Keratinocyte (primary cell): ENCODE measurements at regions not wholly inside any gene's neighbourhood (a gene's known extent, or its start where the extent isn't known, plus 50 kb on each side); places are given as distances from the start of the nearest gene placed in this dataset.
A peak's percentile ranks its signal among the peaks of the same experiment; 100 is the strongest.

Experiments
- DNase-seq: peaks from one replicate; pipeline ENCODE4 v3.0.0-alpha.2; 2011; ENCODE audit warnings: low read depth, missing footprints, low spot score
- FAIRE-seq: peaks from 2 replicates; lab custom pipeline; 2011; peaks lifted over from hg19 to GRCh38; lab: Jason Lieb, UNC
- H2AFZ ChIP-seq: 2 replicates; pipeline ENCODE4 v1.6.0; 2012; ENCODE audit warnings: low read length, control low read depth, inconsistent platforms; ENCODE audit not compliant: control insufficient read depth
- H3K27ac ChIP-seq: 2 replicates; pipeline ENCODE4 v1.5.1; 2011; ENCODE audit warnings: low read length; ENCODE audit not compliant: control insufficient read depth, insufficient read depth
- H3K27me3 ChIP-seq: 3 replicates; pipeline ENCODE4 v1.6.0; 2011; ENCODE audit warnings: low read length; ENCODE audit not compliant: control insufficient read depth, insufficient read depth; ENCODE audit errors: extremely low read depth
- H3K36me3 ChIP-seq, 2 experiments: 2 replicates in 1 of 2; 3 replicates in 1 of 2; pipeline ENCODE4 v1.5.1; 2011; ENCODE audit warnings: low read length in 2 of 2, mild to moderate bottlenecking in 1 of 2; ENCODE audit not compliant: control insufficient read depth in 2 of 2, insufficient read depth in 2 of 2; ENCODE audit errors: extremely low read depth in 1 of 2
- H3K4me1 ChIP-seq: 3 replicates; pipeline ENCODE4 v1.5.1; 2011; ENCODE audit warnings: low read length; ENCODE audit not compliant: control insufficient read depth, insufficient read depth; ENCODE audit errors: extremely low read depth
- H3K4me2 ChIP-seq: 3 replicates; pipeline ENCODE4 v1.6.0; 2011; ENCODE audit warnings: low read depth, low read length; ENCODE audit not compliant: control insufficient read depth, insufficient read depth; ENCODE audit errors: extremely low read depth
- H3K4me3 ChIP-seq, 3 experiments: fragments of 200-600 bp in 1 of 3; sonication (generic) in 1 of 3; 2 replicates in 2 of 3; 3 replicates in 1 of 3; pipeline ENCODE4 v1.5.1; 2011 to 2016; ENCODE audit warnings: low read length in 3 of 3, mild to moderate bottlenecking in 3 of 3, control low read depth in 2 of 3, inconsistent platforms in 1 of 3, low read depth in 1 of 3, mixed read lengths in 1 of 3, mixed run types in 1 of 3, moderate library complexity in 1 of 3; ENCODE audit not compliant: control insufficient read depth in 2 of 3, insufficient read depth in 2 of 3; ENCODE audit errors: extremely low read depth in 1 of 3
- H3K79me2 ChIP-seq: 2 replicates; pipeline ENCODE4 v1.6.0; 2012; ENCODE audit warnings: low read length; ENCODE audit not compliant: control insufficient read depth, insufficient read depth
- H3K9ac ChIP-seq: 3 replicates; pipeline ENCODE4 v1.6.0; 2011; ENCODE audit warnings: low read length; ENCODE audit not compliant: control insufficient read depth, insufficient read depth; ENCODE audit errors: extremely low read depth
- H3K9me1 ChIP-seq: 3 replicates; pipeline ENCODE4 v1.6.0; 2011; ENCODE audit warnings: low read length; ENCODE audit not compliant: control insufficient read depth, insufficient read depth; ENCODE audit errors: extremely low read depth
- H3K9me3 ChIP-seq: 2 replicates; pipeline ENCODE4 v1.5.1; 2012; ENCODE audit warnings: low read depth, low read length; ENCODE audit not compliant: control insufficient read depth
- H4K20me1 ChIP-seq: 3 replicates; pipeline ENCODE4 v1.6.0; 2011; ENCODE audit warnings: low read length; ENCODE audit not compliant: control insufficient read depth, insufficient read depth; ENCODE audit errors: extremely low read depth
- CTCF ChIP-seq, 3 experiments: IDR thresholded peaks in 1 of 3; conservative IDR thresholded peaks in 1 of 3; optimal IDR thresholded peaks in 1 of 3; 2 replicates in 2 of 3; 3 replicates in 1 of 3; pipeline versions ENCODE3 to v1.5.1; 2011; ENCODE audit warnings: low read length in 3 of 3, mild to moderate bottlenecking in 3 of 3, moderate library complexity in 2 of 3, control low read depth in 1 of 3, inconsistent platforms in 1 of 3; ENCODE audit not compliant: insufficient read depth in 2 of 3; ENCODE audit errors: extremely low read depth in 1 of 3
- EZH2 ChIP-seq: IDR thresholded peaks from one replicate; pipeline ENCODE4 v1.6.1; 2012; ENCODE audit warnings: inconsistent platforms, mild to moderate bottlenecking, low read length, moderate library complexity
- dilution Hi-C: fragments of 300-500 bp; cut with MboI; formaldehyde crosslinking; loops from one replicate; pipeline ENCODE4 v1.7.0; 2020; ENCODE audit warnings: low sequenced_read_pairs; ENCODE audit not compliant: extremely low pct_ligation_motif_present

GRCh38 chr2:7999683-8000476, 682.0 kb upstream of the ID2 start:
- Histone ChIP-seq H3K4me2 (no peak overlapping the region), H3K9me3 (no peaks in the 10 kb centered on the region), H3K9me1 (no peaks in the 10 kb centered on the region), H4K20me1 (no peaks in the 10 kb centered on the region), H3K36me3 (no peaks in the 10 kb centered on the region), H3K27ac (no peak overlapping the region), H3K27me3 (no peaks in the 10 kb centered on the region), H2AFZ (no peak overlapping the region), H3K79me2 (no peaks in the 10 kb centered on the region), H3K4me3 (no peak overlapping the region), H3K4me1 (peaks cover 5% of the 10 kb centered on the region), H3K9ac (no peak overlapping the region)
- FAIRE-seq (no peak), DNase-seq (no peak)
- dilution Hi-C loops, result no loop called here
- TF ChIP-seq EZH2, result no peak
- no peak for TF ChIP-seq CTCF (optimal IDR thresholded peaks at IDR 0.05 in 1 of 3, IDR thresholded peaks at IDR 0.05 in 1 of 3, conservative IDR thresholded peaks at IDR 0.05 in 1 of 3; ENCODE audit: extremely low read depth in 1 of 3, insufficient read depth in 2 of 3, low read length in 3 of 3)

- TF ChIP-seq EZH2, result no peak
- TF ChIP-seq CTCF (optimal IDR thresholded peaks at IDR 0.05 in 1 of 3, IDR thresholded peaks at IDR 0.05 in 1 of 3, conservative IDR thresholded peaks at IDR 0.05 in 1 of 3; ENCODE audit: extremely low read depth in 1 of 3, insufficient read depth in 2 of 3, low read length in 3 of 3), result peak in 1 of 3 experiments; percentile 32
- no peak for FAIRE-seq
- dilution Hi-C loops, result no loop called here
These were observed 681.0 kb upstream of the ID2 start for GRCh38 chr2:8000870-8001269.

More at GRCh38 chr2:8000870-8001269, 681.0 kb upstream of the ID2 start:
- Histone ChIP-seq H4K20me1 (no peaks in the 10 kb centered on the region), H3K27me3 (no peaks in the 10 kb centered on the region), H3K4me3 (no peak overlapping the region), H3K79me2 (no peaks in the 10 kb centered on the region), H3K36me3 (no peaks in the 10 kb centered on the region), H3K4me1 (peaks cover 5% of the 10 kb centered on the region), H3K27ac (no peak overlapping the region), H3K4me2 (no peak overlapping the region), H3K9me1 (no peaks in the 10 kb centered on the region), H2AFZ (no peak overlapping the region), H3K9me3 (no peaks in the 10 kb centered on the region), H3K9ac (no peak overlapping the region)
- DNase-seq, result no peak
